ENCODE measurements at regions not wholly inside any gene's neighbourhood (a gene's known extent, or its start where the extent isn't known, plus 50 kb on each side); places are given as distances from the start of the nearest gene placed in this dataset.

DNA sequence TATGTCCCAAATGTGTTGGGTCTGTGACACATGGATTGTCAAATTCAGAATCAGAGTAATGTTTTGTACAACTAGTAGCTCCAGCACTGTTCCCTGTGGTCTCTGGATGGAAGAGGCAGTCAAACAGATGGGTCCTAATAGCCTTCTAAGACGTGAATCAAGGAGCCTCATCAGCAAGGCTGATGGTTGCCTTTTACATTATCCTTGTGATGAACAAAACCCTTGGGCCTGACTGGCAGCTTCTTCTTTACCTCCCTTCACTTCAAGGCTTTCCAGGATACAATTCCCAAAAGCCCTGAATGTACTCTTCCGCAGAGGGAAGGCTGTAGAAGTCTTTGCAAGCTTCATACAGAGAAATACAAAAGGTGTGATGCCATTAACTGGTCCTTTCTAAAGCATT, 633.3 kb downstream of the USP25 start:
- TF ChIP-seq, protein P1, sequence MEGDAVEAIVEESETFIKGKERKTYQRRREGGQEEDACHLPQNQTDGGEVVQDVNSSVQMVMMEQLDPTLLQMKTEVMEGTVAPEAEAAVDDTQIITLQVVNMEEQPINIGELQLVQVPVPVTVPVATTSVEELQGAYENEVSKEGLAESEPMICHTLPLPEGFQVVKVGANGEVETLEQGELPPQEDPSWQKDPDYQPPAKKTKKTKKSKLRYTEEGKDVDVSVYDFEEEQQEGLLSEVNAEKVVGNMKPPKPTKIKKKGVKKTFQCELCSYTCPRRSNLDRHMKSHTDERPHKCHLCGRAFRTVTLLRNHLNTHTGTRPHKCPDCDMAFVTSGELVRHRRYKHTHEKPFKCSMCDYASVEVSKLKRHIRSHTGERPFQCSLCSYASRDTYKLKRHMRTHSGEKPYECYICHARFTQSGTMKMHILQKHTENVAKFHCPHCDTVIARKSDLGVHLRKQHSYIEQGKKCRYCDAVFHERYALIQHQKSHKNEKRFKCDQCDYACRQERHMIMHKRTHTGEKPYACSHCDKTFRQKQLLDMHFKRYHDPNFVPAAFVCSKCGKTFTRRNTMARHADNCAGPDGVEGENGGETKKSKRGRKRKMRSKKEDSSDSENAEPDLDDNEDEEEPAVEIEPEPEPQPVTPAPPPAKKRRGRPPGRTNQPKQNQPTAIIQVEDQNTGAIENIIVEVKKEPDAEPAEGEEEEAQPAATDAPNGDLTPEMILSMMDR (IDR thresholded peaks at IDR 0.05; ENCODE audit: extremely low read depth, missing control alignments): no peak
- DNase-seq (ENCODE audit: low spot score): no peak

DNA sequence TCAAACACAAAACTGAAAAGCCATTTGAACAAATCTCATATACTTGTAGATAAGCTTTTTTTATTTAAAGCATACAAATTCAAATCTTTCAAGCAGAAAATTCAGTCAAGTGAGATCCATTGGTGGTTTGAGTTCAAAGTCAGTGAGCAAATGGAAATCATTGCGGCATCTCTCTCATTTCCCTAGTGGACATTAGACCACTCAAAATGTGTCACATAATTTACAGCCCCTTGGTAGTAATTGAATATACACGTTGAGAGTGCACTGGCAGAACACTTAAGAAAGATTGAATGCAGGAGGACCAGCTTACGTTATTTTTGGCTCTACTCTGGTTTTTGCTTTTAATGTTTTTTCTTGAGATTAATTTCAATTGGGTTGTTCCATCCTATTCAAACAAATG, 633.7 kb downstream of the USP25 start:
- no peak for DNase-seq (ENCODE audit: low spot score)
- TF ChIP-seq, protein P1 (IDR thresholded peaks at IDR 0.05; ENCODE audit: extremely low read depth, missing control alignments): no peak

DNA sequence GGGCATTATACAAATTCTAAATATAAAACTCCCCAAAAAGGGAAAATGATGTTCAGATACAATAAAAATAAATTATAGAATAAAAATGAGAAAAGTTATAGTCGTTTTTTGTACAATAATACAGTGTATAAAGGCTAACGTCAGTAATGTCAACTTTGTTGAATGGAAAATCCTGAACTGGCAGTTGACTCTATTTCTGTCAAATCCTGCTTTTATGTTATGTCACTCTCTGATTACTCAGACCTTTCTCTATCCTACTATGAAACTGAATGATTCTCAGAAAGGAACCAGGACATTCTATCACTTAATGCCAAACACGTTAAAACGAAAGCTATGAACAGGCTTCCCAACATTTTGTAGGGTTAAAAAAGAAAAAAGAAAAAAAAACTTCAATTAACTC, 636.4 kb downstream of the USP25 start:
- TF ChIP-seq, protein P1 (IDR thresholded peaks at IDR 0.05; ENCODE audit: extremely low read depth, missing control alignments): no peak
- DNase-seq (ENCODE audit: low spot score): no peak

DNA sequence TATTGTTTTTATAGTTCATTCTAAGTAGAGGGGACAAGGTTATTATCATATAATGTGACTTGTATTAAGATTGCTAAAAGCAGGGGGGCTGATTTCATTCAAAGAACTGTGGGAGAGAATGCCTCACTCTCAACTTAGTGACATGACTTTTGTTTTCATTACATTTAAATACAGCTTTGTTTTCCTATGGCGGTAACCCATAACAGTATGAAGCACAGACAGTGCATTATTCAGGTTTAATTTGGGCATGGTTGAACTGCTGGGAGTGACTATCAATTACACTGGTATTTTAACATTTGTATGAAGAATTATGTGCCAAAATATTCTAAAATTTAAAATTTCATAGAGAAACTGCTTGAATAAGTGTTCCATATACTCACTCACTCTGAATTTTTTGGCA, 637.3 kb downstream of the USP25 start:
- no peak for DNase-seq (ENCODE audit: low spot score)
- TF ChIP-seq, protein P1 (IDR thresholded peaks at IDR 0.05; ENCODE audit: extremely low read depth, missing control alignments): no peak

DNA sequence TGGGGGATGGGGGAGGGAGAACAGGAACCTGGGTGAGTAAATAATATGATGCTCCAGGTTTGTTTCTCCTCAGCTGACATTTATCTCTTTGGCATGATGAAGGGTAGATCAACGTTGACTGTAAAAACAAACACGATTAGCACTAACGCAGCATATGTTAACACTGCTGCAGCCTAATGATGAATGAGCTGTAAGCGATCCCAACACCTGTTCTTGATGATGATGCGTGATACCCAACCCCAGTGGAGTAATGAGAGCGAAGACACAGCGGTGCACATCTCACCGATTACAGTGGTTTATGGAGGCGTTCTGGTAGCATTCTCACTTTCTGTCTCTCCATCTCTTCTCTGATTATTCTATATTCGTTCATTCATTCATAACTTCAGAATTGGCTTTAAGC, 640.4 kb downstream of the USP25 start:
- TF ChIP-seq, protein P1 (IDR thresholded peaks at IDR 0.05; ENCODE audit: extremely low read depth, missing control alignments): no peak
- DNase-seq (ENCODE audit: low spot score): no peak

DNA sequence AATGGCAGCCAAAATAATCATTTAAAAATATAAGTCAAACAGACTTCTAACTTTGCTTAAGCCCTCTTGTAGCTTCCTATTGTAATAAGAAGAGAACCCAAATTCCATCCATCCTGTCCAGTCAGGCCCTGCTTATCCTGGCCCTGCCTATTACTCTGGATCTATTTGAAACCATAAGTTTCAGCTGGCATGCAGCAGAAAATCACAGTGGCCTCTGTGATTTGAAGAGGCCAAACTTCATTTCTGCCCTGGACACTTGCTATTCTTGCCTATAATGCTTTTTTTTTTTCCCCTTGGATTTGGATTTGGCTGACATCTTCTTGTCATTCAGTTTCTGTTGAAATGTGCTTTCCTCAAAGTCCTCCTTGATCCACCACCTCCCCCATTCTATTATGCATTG, 642.8 kb downstream of the USP25 start:
- no peak for DNase-seq (ENCODE audit: low spot score)
- TF ChIP-seq, protein P1 (IDR thresholded peaks at IDR 0.05; ENCODE audit: extremely low read depth, missing control alignments): no peak

DNA sequence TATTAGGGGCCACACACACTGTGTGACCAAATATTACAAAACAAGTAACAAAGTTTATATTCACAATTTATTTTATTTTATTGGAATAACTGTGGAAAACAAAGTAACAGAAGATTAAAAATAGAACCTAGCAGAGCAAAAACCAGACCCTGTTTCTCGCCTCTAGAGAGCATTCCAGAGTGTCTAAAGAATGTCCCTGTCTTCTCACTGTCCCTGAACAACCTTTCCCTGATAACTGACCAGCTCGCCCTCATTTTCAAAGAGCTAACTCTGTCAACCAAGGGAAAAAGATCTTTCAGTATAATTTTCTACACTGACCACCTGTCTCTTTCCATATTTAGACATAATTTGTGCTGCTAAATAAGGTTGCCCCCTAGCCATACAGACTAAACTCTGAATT, 646.9 kb downstream of the USP25 start:
- TF ChIP-seq, protein P1 (IDR thresholded peaks at IDR 0.05; ENCODE audit: extremely low read depth, missing control alignments): no peak
- no peak for DNase-seq (ENCODE audit: low spot score)

Measured in GM20000 (cell line).